NCI-H1417 treated with DMSO at 0.1 percent for 48 hours (cell line): ENCODE measurements at regions not wholly inside any gene's neighbourhood (a gene's known extent, or its start where the extent isn't known, plus 50 kb on each side); places are given as distances from the start of the nearest gene placed in this dataset.
"Not testable (repeated sequence)": the region's sequence is repeated elsewhere in the genome, so short reads cannot be mapped to it uniquely, and the experiment has no call there.

Experiments
- DNase-seq: peaks from one replicate; lab custom pipeline; 2025; lab: John Stamatoyannopoulos, UW

DNA sequence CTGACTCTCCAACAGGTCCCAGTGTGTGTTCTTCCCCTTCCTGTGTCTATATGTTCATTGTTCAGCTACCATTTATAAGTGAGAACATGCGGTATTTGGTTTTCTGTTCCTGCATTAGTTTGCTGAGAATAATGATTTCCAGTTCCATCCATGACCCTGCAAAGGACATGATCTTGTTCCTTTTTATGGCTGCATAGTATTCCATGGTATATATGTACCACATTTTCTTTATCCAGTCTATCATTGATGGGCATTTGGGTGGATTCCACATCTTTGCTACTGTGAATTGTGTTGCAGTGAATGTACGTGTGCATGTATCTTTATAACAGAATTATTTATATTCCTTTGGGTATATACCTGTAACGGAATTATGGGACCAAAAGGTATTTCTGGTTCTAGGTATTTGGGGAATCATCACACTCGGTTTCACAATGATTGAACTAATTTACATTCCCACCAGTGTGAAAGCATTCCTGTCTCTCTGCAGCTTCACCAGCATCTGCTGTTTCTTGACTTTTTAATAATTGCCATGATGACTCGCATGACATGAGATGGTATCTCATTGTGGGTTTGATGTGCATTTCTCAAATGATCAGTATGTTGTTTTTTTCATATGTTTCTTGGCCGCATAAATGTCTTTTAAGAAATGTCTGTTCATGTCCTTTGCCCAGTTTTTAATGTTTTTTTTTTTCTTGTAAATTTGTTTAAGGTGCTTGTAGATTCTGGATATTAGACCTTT, 60.2 kb downstream of the LSMEM1 start:
- no peak for DNase-seq

DNA sequence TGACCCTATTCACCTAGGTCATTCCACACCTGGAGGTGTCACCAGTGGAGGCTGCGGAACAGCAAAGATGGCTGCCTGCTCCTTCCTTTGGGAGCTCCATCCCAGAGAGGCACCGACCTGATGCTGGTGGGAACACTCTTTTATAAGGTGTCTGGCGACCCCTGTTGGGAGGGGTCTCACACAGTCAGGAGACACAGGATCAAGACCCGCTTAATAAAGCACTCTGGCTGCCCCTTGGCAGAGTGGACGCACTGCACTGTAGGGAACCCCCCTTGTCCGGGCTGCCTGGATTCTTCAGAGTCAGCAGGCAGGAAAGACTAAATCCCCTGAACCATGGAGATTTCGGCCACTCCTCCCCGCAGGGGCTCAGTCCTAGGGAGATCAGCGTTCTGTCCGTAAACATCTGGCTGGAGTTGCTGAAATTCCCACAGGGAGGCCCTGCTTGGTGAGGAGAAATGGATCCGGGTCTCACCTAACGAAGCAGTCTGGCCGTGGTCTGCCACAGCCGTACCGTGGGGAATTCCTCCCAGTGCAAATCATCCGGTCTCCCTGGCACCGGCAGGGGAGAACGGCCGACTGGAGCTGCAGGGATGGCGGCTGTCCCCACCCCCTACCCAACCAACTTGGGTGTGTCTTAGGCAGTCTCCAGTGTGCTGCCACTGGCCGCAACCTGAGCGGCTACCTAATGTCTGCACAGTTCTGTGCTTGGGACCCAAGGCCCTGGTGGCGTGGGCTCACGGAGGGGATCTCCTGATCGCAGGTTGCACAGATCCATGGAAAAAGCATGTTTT, 66.1 kb downstream of the LSMEM1 start:
- DNase-seq, result no peak

DNA sequence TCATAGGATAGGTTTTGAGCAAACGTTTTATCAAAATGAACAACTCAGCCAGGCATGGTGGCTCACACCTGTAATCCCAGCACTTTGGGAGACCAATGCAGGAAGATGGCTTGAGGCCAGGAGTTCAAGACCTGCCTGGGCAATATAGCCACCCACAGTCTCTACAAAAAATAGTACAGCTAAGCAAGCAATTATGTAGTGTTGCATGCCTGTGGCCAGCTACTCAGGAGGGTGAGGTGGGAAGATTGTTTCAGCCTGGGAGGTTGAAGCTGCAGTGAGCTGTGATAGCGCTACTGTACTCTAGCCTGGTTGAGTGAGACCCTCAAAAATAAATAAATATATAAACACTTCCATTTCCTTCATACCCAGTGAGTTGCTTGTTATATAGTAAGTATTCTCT, 67.1 kb downstream of the LSMEM1 start:
- no peak for DNase-seq

DNA sequence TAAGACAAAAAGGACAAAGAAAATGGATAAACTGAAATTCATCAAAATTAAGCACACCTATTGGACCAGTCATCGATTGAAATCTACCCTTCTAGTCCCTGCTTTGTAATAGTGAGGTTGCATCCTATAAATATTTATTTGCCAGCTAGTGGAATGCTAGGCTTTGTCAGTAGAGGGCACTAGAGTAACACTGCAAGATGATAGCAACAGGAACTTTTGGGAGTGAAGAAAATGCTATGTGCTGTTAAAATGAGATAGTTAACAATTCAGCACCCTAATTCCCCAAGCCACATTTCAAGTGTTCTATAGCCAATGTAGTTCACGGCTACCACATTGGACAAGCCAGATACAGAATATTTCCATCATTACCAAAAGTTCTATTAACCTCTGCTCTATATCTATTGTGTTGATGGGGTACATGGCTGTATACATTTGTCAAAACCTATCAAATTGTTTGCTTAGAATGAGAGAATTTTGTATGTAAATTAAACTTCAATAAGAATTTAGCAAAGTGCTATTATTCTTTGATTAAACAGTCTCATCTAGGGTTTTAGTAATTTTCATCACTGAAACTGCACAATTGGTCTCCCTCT, 69.8 kb downstream of the LSMEM1 start:
- DNase-seq, result no peak

DNA sequence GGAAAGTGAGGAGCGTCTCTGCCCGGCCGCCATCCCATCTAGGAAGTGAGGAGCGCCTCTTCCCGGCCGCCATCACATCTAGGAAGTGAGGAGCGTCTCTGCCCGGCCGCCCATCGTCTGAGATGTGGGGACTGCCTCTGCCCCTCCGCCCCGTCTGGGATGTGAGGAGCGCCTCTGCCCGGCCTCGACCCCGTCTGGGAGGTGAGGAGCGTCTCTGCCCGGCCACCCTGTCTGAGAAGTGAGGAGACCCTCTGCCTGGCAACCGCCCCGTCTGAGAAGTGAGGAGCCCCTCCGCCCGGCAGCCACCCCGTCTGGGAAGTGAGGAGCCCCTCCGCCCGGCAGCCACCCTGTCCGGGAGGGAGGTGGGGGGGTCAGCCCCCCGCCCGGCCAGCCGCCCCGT, 70.7 kb downstream of the LSMEM1 start:
- not testable (repeated sequence) for DNase-seq

DNA sequence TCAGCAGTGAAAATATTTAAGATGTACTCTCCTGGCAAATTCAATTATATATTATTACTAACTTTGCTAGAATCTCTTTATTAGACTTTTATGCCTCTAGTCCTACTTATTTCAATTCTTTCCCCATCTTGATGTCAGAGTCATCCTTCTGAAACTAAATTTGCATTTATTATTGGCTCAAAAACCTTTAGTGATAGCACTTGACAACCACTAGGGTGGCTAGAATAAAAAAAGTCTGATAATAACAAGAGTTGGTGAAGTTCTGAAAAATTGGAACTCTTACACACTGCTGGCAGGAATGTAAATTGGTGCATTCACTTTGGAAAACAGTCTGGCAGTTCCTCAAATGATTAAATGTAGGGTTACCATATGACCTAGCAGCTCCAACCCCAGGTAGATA, 73.8 kb downstream of the LSMEM1 start:
- no peak for DNase-seq

DNA sequence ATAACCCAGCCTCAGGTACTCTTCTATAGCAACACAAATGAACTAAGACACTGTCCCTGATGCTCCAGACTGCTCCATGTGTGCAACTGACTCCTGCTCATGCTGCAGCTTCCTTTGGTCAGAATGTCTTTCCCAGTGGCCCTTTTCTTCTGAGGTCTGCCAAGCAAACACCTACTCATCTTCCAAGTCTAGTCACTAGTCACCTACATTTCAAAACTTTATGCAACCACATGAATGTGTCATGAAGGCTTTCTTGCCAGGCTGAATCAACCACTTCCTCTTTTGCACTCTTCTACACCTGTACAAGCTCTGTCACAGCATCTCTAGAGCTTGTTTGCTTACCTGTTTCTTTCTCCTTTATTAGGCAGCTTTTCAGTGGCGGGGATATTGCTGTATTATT, 75.8 kb downstream of the LSMEM1 start:
- no peak for DNase-seq

DNA sequence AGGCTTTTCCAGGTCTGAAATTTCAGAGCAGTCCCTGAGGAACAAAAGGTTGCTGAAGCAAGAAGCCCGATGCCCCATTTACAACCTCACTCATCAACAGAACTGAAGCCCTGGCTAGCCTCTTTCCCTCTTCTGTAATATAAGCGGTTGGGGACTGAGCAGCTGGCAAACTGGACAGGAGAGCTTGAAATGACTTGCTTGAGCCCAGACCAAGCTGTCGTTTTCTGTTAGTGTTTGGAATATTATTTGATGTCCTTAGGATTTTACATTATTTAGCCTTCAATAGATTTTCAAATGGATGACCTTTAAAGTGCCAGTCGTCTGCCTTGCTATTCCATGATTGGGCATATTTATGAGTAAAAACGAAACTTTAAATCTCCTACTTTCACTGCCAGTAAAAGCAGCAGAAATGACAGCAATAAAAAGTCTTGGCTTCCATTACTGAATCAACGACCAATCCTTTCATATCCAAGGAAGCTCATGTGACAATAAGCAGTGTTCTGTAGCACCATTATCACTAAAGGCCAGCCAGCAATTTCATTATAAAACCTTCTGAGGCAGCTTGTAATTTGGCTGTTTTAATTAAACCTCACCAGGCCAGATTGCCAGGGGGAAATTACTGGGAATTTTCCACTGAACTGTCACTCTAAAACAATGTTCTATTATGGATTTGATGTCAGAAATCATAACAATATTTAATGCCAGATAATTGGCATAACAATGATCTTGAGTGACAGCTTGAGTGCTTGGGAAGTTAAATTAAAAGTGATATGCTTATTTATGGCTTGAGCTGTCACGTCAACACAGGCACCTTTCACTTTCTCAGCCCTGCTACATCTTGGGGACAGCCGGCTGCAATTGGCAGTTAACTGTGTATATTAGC, 85.9 kb downstream of the LSMEM1 start:
- DNase-seq, result peak; percentile 79

DNA sequence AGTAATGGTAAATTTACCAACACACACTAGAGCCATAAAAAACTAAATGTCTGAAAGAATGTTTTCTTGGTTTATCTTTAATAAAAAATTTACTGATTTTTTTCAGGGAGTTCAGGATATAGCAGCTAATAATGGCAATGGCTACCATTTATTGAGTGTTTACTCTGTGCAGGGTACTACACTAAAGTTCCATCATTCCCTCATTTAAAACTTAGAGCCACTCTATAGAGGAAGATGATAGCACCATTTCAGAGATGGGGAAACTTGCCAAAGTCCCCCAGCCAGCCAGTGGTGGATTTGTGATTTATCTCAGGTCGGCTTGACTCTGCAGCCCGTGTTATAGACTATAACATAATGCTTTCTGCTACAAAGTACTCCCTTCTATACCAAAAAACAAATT, 86.6 kb downstream of the LSMEM1 start:
- DNase-seq, result no peak

DNA sequence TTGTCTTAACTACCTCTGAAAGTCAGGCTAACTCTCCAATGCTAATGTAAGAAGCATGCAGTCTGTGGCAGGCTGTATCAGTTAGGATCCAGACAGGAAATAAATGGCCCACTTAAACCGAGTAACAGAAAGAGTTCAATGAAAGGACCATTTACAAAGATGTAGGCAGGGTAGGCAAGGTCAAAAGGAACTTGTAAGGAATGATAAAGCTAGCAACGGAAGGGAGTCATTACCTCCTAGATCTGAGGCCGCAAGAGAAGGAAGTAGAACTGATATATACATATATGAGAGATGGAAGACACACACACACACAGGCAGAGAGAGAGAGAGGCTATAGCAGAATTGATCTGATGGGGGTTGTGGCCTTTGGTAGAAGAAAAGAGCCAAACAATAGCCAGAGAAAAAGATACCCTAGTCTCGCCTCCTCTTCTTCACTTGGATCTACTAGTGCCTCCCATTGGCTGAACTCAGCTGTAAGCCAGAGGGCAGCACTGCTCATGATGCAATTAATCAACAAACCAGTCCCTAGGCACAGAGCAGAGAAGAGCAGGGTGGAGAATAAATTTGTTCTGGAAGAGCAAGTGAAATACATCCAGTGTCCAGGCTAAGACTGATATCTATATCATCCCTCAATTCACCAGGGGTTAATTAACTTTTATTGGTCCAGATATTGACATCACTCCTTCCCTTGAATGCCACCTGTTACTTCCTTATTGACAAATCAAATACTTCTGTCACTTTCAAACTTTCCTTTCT, 91.2 kb downstream of the LSMEM1 start:
- no peak for DNase-seq

DNA sequence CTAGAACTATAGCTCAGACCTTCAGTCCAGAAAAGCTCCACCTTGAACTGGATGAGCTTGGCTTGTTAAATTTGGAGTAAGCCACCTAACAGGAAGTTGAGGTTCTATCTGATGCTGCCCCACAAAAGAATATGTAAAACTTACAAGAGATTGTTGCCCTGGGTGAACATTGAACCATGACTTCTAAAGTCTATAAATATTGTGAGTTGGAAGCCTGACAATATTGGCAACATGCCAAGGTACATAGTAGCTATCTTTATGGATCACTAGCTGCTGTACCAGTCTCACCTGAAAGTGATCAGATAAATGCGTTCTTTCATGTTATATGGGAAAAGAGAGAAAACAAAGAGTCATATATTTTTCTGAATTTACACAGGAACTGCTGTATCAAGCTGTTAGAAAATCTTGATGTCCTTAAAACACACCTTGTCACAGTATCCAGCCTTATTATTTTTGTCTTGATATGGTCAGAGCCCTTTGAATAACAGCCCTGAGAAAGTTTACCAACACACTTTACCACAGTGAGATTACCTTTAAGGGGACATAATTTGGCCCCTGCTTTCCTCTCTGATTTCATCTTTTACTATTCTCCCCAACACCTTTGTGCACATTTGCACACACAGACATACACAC, 92.0 kb downstream of the LSMEM1 start:
- DNase-seq, result peak; percentile 4

DNA sequence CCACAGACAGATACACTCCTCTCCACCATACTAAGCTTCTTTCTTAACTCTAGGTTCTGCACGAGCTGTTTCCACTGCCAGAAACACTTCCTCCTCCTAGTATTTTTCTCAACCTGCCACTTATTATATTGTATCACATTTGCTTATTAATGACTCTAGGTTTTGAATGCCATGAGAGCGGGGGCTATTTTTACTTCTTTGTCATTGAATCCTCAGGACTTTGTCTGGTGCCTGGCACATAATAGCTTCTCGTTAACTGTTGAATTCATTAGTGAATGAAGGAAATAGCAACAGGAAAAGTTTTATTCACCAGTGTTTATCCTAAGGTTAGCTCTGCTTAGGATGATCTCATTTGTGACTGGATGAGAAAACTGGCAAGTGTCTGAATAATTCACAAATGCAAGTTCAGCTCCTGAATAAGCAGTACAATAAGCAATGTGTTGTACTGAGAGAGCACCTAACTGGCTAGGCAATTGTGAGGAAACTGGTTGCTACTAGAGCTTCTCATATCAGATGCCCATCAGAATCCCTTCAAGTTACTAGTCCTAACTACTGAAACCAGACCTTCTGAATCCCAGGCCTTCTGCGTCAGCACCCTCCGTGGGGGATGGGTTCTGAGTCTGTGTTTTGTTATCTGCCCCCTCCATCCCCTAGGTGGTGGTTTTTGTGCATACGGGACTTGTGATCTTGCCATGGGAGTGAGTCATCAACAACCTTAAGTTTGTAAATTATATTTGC, 92.7 kb downstream of the LSMEM1 start:
- no peak for DNase-seq

DNA sequence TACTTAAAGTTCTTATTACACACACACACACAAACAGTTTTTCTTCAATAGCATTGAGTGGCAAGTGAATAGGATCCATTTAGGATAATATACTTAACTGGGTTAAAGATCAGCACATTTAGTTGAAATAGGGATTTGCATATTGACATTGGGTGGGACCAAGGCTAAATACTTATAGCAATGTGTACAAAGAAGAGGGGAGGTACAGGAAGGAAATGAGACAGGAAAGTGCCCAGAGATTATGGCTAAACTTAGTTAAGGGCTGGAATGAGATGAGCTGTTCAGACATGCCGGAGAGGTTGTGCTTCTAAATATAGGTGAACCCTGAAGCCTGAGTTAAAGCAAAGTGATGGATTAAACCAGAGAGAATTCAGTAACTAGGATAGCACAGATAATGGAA, 95.1 kb downstream of the LSMEM1 start:
- no peak for DNase-seq

DNA sequence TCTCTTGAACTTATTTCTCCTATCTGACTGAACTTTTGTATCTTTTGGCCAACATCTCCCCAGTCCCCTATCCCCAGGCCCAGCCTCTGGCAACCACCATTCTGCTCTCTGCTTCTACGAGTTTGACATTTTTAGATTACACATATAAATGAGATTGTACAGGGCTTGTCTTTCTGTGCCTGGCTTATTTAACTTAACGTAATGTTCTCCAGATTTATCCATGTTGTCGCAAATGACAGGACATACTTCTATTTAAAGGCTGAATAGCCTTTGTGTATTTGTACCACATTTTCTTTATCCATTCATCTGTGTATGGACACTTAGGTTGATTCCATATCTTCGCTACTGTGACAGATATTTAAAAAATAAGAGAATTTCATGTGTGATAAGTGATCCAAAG, 98.6 kb downstream of the LSMEM1 start:
- DNase-seq, result no peak

DNA sequence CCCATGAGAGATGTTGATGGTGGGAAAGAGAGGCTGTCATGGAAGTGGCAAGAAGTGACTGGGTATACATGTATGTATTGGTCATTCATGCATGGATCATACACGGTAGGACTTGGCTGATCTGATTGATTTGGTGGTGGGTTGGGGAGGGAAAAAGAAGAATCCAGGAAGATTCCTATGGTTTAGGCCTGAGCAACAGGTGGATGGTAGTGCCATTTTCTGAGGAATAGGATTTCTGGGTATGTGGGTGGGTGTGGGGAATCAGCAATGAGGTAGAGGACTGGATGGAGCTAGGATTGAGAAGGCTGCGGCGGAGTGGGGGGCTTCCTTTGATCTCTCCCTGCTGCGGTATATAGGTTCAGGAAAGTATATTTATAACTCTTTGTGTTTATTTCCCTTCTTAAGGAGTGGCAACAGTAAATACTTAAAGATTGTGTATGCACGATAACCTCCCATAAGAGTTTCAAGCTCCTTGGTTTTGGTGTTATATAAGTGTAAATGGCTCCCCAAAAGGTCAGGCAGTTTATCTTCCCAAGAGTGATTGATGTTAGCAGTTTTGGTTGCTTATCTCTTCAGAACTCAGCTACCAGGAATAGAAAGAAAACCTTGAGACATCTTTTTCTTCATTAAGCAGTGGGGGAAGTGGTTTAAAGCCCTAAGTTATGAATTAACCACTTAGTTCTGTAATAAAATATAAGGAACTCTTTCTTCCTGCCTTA, 100.1 kb downstream of the LSMEM1 start:
- DNase-seq, result no peak

DNA sequence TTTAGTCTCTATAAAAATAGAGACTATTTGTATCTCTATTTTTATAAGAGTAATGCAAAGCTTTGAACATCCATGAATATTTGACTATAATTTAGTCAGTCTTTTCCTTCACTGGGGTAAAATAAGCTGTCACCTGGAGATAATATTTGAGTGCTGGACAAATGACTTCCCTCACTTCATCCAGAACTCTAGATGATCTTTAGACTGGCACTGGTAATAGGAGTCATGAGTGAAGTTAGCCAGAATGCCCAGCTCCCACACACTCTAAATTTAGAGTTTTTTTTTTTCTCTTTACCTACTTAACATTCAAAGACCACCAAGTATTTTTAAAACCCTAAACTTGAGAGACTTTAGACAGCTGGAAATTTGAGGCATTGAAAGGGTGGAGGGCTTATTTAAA, 100.7 kb downstream of the LSMEM1 start:
- DNase-seq, result no peak

DNA sequence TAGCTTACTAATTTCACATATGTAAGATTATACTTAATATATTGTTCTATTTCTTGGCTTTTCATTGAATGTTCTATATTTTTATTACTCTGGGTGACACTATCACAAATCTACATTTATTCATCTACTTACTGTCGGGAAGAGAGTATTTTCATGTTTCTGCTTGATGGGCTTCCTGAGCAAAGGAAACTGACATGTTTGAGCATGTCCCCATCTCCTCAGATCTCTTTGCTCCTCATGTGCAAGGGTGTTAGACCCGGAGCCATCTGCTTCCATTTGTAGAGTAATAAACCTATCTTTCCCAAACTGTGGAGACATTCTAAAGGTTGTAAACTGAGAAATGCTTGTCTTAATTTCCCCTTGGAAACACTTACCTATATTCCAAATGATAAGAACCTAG, 103.5 kb downstream of the LSMEM1 start:
- no peak for DNase-seq

DNA sequence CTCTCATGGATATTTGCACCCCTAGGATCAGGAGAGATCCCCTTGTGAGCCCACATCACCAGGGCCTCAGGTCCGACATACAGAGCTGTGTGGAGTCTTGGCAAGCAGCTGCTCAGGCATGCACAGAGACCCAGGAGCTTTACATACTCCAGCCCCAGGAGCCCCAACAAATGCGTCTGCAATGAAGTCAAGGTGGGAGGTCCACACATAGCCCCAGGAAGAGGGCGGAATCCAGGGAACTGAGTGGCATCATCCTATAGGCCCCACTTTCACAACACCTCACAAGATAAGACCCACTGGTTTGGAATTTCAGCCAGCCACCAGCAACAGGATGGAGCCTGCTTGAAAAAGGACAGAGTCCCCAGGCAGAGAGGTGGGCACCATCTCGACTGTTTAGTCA, 106.7 kb downstream of the LSMEM1 start:
- DNase-seq, result no peak

DNA sequence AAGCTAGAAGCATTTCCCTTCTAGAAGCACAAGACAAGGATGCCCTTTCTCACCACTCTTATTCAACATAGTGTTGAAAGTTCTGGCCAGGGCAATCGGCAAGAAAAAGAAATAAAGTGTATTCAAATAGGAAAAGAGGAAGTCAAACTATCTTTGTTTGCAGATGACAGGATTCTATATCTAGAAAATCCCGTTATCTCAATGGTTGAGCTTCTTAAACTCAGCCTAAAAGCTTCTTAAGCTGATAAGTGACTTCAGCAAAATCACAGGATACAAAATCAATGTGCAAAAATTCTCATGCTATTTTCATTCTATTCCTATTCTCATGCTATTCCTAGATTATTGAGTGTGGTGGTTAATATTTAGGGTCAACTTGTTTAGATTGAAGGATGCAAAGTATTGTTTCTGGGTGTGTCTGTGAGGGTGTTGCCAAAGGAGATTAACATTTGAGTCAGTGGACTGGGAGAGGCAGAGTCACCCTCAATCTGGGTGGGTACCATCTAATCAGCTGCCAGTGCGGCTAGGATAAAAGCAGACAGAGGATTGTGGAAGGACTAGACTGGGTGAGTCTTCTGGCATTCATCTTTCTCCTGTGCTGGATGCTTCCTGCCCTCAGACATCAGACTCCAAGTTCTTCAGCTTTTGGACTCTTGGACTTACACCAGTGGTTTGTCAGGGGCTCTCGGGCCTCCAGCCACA, 111.9 kb downstream of the LSMEM1 start:
- DNase-seq, result not testable (repeated sequence)
